HEK293 (cell line): ENCODE measurements at regions not wholly inside any gene's neighbourhood (a gene's known extent, or its start where the extent isn't known, plus 50 kb on each side); places are given as distances from the start of the nearest gene placed in this dataset.

Source experiments
- ATF2 ChIP-seq: fragments of 450-650 bp; formaldehyde crosslinking; IDR thresholded peaks from 2 replicates; pipeline ENCODE4 v1.5.1; 2016; ENCODE audit warnings: missing biosample characterization, missing genetic modification characterization, low read depth
- GLI4 ChIP-seq: fragments of 450-650 bp; formaldehyde crosslinking; IDR thresholded peaks from 2 replicates; pipeline ENCODE4 v1.5.1; 2016; ENCODE audit warnings: missing biosample characterization, missing genetic modification characterization
- KLF1 ChIP-seq: fragments of 450-650 bp; formaldehyde crosslinking; IDR thresholded peaks from 2 replicates; pipeline ENCODE4 v1.5.1; 2016; ENCODE audit warnings: missing biosample characterization, missing genetic modification characterization
- KLF10 ChIP-seq: fragments of 450-650 bp; IDR thresholded peaks from 2 replicates; pipeline ENCODE4 v1.5.1; 2018; ENCODE audit warnings: missing biosample characterization, mild to moderate bottlenecking, missing genetic modification characterization
- MYNN ChIP-seq: fragments of 450-650 bp; formaldehyde crosslinking; IDR thresholded peaks from 2 replicates; pipeline ENCODE4 v1.5.1; 2016; ENCODE audit warnings: missing biosample characterization, missing genetic modification characterization, borderline replicate concordance
- MZF1 ChIP-seq: fragments of 450-650 bp; formaldehyde crosslinking; IDR thresholded peaks from 2 replicates; pipeline ENCODE4 v1.5.1; 2017; ENCODE audit warnings: missing biosample characterization, missing genetic modification characterization, borderline replicate concordance
- ZNF274 ChIP-seq, 2 experiments: fragments of 200-500 bp in 1 of 2; fragments of 450-650 bp in 1 of 2; sonication (Bioruptor generic) in 1 of 2; formaldehyde crosslinking in 1 of 2; IDR thresholded peaks; 2 replicates each; pipeline versions ENCODE4 v1.5.1 to v1.6.1; 2014 to 2016; ENCODE audit warnings: borderline replicate concordance in 1 of 2, inconsistent platforms in 1 of 2, low read length in 1 of 2, missing biosample characterization in 1 of 2, missing genetic modification characterization in 1 of 2
- ZNF747 ChIP-seq: fragments of 450-650 bp; formaldehyde crosslinking; IDR thresholded peaks from 2 replicates; pipeline ENCODE4 v1.5.1; 2016; ENCODE audit warnings: missing biosample characterization, missing genetic modification characterization
- ZNF843 ChIP-seq: fragments of 450-650 bp; formaldehyde crosslinking; IDR thresholded peaks from 2 replicates; pipeline ENCODE4 v1.5.1; 2016; ENCODE audit warnings: missing biosample characterization, missing genetic modification characterization
- TF ChIP-seq, protein P1 (sequence below): fragments of 450-650 bp; formaldehyde crosslinking; IDR thresholded peaks from 2 replicates; pipeline ENCODE4 v1.5.1; 2016; ENCODE audit warnings: missing biosample characterization, missing genetic modification characterization
- TF ChIP-seq, protein P2 (sequence below): fragments of 450-650 bp; formaldehyde crosslinking; IDR thresholded peaks from 2 replicates; pipeline ENCODE4 v1.5.1; 2016; ENCODE audit warnings: missing biosample characterization, missing genetic modification characterization
- TF ChIP-seq, protein P3 (sequence below): fragments of 450-650 bp; formaldehyde crosslinking; IDR thresholded peaks from 2 replicates; pipeline ENCODE4 v1.5.1; 2016; ENCODE audit warnings: missing biosample characterization, missing genetic modification characterization

- TF ChIP-seq, protein P1, sequence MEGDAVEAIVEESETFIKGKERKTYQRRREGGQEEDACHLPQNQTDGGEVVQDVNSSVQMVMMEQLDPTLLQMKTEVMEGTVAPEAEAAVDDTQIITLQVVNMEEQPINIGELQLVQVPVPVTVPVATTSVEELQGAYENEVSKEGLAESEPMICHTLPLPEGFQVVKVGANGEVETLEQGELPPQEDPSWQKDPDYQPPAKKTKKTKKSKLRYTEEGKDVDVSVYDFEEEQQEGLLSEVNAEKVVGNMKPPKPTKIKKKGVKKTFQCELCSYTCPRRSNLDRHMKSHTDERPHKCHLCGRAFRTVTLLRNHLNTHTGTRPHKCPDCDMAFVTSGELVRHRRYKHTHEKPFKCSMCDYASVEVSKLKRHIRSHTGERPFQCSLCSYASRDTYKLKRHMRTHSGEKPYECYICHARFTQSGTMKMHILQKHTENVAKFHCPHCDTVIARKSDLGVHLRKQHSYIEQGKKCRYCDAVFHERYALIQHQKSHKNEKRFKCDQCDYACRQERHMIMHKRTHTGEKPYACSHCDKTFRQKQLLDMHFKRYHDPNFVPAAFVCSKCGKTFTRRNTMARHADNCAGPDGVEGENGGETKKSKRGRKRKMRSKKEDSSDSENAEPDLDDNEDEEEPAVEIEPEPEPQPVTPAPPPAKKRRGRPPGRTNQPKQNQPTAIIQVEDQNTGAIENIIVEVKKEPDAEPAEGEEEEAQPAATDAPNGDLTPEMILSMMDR (tag by site-specific recombination), result no peak
- no peak for TF ChIP-seq ZNF843 (tag by site-specific recombination)
- no peak for TF ChIP-seq KLF10 (tag by site-specific recombination)
- TF ChIP-seq KLF1 (tag by site-specific recombination), result no peak
- no peak for TF ChIP-seq ZNF747 (tag by site-specific recombination)
- TF ChIP-seq GLI4 (tag by site-specific recombination), result no peak
- TF ChIP-seq, protein P2, sequence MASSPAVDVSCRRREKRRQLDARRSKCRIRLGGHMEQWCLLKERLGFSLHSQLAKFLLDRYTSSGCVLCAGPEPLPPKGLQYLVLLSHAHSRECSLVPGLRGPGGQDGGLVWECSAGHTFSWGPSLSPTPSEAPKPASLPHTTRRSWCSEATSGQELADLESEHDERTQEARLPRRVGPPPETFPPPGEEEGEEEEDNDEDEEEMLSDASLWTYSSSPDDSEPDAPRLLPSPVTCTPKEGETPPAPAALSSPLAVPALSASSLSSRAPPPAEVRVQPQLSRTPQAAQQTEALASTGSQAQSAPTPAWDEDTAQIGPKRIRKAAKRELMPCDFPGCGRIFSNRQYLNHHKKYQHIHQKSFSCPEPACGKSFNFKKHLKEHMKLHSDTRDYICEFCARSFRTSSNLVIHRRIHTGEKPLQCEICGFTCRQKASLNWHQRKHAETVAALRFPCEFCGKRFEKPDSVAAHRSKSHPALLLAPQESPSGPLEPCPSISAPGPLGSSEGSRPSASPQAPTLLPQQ (tag by site-specific recombination), result no peak
- no peak for TF ChIP-seq MYNN (tag by site-specific recombination)
- TF ChIP-seq, protein P3, sequence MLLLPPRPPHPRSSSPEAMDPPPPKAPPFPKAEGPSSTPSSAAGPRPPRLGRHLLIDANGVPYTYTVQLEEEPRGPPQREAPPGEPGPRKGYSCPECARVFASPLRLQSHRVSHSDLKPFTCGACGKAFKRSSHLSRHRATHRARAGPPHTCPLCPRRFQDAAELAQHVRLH, result no peak
- no peak for TF ChIP-seq ATF2 (tag by site-specific recombination)
- TF ChIP-seq MZF1 (tag by site-specific recombination), result no peak
- no peak for TF ChIP-seq ZNF274 (IDR thresholded peaks at IDR 0.05; ENCODE audit: low read length)
- no peak for TF ChIP-seq ZNF274 (tag by site-specific recombination; IDR thresholded peaks at IDR 0.05; ENCODE audit: borderline replicate concordance)
These were observed 181.5 kb downstream of the SLCO4C1 start for GRCh38 chr5:102114525-102115069.
